ENCODE measurements at regions not wholly inside any gene's neighbourhood (a gene's known extent, or its start where the extent isn't known, plus 50 kb on each side); places are given as distances from the start of the nearest gene placed in this dataset.

DNA sequence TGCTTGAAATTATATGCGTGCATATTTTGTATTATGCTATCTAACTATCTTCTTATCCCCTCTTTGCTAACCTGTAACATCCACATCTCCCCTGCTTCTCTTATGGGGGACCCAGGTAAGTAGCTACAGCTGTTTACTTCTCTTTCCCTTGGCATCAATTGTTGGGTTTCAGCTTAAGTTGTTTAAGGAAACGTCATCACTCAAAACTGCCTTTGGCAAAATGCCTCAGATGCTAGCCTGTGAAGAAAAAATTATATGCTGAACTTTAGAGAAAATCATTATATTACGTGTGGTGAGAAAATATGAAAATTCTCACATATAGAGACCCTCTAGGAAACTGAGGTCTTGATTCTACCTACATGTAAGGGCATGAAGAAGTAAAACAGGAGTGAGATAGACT, 447.0 kb upstream of the NECTIN3 start:
- TF ChIP-seq, protein P1, sequence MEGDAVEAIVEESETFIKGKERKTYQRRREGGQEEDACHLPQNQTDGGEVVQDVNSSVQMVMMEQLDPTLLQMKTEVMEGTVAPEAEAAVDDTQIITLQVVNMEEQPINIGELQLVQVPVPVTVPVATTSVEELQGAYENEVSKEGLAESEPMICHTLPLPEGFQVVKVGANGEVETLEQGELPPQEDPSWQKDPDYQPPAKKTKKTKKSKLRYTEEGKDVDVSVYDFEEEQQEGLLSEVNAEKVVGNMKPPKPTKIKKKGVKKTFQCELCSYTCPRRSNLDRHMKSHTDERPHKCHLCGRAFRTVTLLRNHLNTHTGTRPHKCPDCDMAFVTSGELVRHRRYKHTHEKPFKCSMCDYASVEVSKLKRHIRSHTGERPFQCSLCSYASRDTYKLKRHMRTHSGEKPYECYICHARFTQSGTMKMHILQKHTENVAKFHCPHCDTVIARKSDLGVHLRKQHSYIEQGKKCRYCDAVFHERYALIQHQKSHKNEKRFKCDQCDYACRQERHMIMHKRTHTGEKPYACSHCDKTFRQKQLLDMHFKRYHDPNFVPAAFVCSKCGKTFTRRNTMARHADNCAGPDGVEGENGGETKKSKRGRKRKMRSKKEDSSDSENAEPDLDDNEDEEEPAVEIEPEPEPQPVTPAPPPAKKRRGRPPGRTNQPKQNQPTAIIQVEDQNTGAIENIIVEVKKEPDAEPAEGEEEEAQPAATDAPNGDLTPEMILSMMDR (IDR thresholded peaks at IDR 0.05; ENCODE audit: poor library complexity), result no peak
- no peak for TF ChIP-seq EZH2phosphoT487 (IDR thresholded peaks at IDR 0.05; ENCODE audit: low read depth, severe bottlenecking, unreplicated experiment)
